Activated T-helper 1 cell treated with anti-CD3 and anti-CD28 coated beads, Interleukin-2, amount 50 U/mL, for 16 hours (primary cell): ENCODE measurements at regions not wholly inside any gene's neighbourhood (a gene's known extent, or its start where the extent isn't known, plus 50 kb on each side); places are given as distances from the start of the nearest gene placed in this dataset.

Source experiments
- DNase-seq, 2 donors: peaks; one replicate each; pipeline ENCODE4 v3.0.0-alpha.2; 2020; ENCODE audit warnings: low read depth in 1 of 2, low spot score in 1 of 2

DNA sequence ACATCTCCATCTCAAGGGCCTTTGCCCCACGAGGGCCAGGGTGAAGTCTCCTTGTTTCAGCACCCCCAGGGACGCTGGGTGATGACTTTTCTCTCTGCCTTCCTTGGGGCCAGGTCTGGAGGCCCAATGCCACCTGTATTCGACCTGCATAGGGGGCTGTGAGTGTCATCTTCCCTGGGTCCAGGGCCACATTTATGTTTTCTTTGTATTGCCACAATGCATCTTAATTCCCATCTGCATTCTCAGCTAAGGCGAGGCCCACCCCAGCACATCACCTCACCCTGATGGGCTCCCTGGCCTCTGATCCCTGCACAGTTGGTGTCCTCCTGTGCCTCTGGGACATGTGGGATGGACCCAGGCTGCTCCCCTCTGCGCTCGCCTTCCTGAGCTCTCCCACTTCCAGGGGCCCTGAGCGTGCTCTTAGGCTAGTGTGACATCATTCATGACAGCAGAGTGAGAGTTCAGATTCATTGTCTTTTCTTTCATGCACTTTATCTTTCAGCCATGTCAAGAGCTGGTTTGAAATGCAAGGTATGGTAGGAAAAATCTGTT, 122.0 kb upstream of the COPS8 start:
- no peak for DNase-seq

DNA sequence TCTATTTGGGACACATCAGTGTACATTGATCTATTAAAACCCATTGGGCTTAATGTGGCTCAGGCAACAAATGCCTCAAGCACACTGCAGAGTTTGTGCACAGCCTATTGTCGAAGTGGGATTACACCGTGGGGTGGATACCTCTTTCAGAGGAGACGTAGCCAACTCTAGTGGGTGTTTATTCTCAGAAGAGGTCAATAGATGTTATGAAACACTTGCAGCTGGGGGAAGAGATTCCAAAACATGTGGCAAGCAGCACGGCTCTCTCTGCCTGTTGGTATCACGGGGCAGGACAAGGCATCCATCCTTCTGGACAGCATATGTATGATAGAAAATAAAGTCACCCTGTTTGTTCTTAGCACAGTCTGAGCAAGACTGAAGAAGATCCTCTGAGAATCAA, 121.4 kb upstream of the COPS8 start:
- DNase-seq = no peak

DNA sequence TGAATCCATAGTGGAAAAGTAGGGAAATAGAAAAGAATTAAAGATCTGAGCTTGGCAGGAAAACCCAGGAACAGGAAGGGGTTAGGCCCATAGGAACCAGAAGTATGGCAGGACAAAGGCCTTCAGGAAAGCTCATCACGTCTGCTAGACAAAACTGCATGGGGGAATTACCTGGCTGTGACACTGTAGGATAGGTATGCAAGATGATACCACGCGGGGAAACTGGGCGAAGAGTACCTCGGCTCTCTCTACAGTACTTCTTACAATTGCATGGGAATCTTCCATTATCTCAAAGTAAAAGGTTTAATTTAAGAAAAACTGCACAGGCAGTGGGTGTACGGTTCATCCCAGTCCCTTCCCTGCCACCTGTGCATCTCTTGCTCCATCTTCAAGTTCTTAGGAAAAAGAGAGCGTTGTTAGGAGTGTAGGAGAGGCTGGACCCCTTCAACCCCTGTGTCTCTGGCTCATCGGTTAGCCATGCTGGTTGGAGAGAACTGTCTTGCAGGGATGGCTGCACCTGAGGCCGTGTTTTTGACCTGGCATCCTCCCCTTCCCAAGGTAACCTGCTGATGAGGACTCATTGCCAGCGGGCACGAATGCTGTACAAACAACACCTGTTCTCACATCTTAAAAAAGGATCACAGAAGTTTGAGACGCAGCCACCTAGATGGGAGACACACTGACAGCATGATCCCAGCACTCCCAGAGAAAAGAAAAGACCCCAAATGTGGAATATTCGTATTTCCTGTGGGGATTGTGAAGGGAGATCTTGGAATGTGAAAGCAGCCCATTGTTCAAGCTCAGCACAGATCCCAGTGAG, 120.5 kb upstream of the COPS8 start:
- no peak for DNase-seq

DNA sequence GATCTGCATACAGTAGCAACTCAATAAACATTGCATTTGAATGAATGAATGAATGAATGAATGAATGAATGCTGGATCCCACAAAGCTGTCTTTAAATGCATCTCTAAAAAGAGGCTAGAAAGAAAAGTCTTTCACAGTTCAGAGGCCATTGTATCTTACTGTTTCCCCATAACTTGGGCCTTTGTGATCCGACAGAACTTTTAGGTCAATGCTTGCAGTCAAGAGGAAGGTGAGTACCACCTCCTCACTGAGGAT, 119.9 kb upstream of the COPS8 start:
- no peak for DNase-seq

DNA sequence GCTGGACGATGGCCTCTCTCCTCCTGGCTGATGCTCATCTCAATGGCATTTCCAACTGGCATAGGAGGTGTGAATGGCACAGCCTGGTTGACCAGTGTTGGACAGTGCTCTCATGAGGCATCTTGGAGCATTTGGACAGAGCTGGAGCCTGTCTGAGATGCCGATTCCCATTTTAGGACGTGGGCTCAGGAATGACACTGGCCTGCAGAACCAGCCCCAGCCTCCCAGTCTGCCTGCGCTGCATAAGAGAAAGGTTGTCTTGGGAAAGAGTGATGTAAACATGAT, 118.2 kb upstream of the COPS8 start:
- DNase-seq = no peak

DNA sequence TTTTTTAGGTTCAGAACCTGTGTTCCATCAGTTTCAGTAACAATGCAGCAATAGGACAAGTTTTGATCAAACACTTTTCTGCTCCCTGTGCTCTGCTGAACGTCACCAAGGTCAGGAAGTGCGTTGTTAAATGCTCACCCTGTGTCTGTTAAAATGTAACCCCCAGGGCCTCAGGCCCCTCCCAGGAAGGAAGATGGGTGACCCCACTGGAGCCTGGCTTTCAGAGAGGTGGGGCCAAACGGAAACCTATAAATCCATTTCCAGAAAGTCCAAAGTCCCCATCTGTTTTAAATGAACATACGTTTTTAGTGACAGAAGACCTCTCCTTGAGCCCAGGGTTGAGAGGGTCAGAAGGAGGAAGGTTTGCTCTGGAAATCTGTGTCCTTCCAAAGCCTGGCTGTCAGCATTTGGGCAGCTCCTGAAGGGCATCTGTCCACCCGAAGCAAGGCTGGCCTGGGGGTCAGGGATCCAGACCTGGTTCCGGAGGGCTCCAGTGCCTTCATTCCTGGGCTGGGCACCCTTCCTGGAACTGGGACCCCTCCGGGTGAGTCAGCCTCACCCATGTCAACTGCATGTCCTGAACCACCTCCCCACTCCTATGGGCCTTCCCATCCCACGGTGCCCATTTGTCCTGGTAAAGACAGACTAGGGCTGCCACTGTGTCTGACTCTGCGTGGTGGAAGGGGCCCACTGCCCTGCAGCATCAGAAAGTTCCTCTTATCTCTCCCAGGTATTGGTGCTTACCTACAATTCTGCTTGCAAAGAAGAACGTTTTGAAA, 117.4 kb upstream of the COPS8 start:
- DNase-seq = no peak

DNA sequence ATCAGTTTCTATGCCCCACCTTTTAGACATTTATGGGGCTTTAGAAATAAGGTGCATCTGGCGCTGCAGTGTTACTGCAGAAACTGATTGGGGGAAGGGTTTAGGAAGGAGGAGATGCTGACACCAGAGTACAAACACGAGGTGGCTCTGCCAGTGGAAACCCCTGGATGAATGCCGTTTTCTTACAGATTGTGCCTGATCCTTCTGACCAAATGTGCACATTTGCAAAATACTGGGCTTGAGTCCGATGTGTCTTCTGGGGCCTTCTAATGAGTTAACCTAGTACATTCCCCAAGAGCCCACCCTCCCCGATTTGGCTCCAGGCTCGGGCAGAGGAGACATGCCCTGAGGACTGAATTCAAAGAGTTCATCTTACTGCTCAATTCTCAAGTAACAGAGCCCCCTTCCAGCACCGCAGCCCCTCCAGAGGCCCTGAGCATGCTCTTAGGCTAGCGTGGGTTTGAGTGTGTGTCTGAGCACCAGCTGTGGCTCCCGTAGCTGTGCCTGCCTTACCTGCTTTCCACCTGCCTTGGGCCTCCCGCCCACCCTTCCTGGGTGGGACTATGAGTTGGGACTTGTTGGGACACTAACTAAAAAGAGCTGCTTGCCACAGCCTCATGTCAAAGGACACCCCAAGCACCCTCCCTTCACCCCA, 116.7 kb upstream of the COPS8 start:
- DNase-seq = no peak

DNA sequence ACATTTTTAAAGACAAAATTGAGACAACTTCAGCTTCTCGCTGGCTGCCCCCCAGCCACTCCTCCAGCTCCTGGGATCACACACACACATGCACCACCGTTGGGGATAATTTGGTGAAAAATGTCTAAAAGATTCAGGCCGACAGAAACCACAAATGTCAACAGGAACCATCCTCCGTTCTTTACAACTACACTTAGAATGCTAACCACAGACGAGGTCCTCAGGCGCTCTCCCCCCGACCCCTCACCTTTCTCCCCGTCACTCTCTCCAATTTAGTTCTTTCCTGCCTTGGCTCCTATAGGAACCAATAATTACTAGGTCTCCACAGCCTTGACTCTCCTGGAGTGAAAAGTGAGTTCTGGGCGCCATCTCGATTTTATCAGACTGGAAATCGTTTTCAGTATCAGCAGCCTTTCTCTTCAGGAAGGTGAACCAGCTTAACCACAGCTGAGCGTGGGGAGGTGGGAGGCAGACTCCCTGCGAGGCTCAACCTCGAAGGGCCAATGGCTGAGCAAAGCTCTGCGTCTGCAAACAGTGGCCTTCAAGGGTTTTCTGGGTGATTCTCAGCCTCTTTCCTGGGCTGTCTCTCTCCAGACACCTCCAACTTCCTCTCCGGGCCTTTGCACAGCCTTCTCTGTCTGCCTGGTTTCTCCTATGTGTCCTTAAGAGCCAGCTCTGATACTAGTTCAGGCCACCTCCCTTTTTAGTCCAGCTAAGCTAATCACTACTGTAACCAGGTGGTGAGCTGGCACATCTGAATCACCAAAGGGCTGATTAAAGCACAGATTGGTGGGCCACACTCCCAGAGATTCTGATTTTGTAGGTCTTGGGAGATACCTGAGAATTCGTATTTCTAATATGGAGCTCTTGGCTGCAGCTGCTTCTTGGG, 115.7 kb upstream of the COPS8 start:
- peak in 1 of 2 donors; percentile 30 for DNase-seq

DNA sequence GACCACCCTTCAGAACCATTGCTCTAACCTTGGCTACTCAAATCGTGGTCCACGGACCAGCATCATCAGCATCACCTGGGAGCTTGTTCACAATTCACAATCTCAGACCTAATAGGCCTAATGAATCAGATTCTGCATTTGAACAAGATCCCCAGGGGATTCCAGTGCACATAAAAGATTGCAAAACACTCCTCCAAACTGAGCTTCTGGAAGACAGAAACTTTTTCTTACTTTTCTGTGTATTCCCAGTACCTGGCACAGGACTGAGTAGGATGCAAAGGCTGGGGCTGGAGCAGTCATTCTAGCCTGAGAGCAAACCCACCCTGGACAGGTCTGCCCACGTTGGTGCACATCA, 115.1 kb upstream of the COPS8 start:
- no peak for DNase-seq

DNA sequence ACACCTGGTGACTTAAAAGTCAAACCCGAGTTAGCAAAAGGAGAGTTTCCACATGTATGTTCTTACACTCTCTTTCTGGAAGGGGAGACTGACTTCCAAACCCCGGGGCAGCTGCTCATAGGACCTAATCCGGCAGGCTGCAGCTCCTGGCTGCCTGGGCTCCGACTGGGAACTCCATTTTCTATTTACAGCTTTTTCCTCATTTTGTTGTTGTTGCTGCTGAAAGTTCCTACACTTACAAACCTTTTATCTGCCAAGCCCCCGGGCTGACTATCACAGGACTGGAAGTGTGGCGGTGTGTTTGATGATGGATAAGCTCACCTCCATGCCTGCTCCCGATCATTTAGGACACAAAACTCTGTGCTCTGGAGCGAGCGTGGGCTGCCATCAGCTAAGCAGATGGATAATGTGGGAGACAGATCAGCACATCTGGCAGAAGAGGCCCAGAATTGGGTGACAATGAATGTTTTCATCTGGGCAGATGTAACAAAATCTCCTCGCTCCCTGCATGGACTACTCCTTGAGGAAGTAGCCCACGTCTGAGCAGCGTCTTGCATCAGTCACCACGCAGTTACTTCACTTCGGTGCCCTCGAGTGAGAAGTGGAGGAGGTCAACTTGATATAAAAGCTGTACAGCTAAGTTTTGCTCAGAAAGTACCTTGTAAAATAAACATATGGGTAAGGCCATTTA, 114.4 kb upstream of the COPS8 start:
- DNase-seq = no peak

DNA sequence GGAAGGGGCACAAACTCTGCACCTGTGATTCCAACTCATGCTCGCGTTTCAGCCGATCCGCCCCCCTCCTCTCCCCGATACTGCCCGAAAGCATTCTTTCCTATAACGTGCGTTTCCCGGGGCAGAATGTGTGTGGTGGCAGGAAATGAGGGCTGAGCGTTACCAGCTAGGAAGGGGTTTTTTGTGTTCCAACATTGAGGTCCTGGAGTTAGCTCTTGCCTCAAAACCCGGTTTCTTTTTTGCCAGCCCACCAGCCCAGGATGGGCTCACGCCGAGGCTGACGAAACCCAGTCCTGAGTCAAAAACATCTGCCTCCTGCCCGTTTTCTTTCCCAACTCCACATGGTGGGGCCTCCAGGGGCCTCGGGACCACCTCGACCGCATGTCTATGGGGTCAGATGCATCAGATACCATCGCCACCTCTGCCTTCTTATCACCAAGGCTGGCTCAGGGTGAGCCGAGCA, 113.7 kb upstream of the COPS8 start:
- DNase-seq = no peak

DNA sequence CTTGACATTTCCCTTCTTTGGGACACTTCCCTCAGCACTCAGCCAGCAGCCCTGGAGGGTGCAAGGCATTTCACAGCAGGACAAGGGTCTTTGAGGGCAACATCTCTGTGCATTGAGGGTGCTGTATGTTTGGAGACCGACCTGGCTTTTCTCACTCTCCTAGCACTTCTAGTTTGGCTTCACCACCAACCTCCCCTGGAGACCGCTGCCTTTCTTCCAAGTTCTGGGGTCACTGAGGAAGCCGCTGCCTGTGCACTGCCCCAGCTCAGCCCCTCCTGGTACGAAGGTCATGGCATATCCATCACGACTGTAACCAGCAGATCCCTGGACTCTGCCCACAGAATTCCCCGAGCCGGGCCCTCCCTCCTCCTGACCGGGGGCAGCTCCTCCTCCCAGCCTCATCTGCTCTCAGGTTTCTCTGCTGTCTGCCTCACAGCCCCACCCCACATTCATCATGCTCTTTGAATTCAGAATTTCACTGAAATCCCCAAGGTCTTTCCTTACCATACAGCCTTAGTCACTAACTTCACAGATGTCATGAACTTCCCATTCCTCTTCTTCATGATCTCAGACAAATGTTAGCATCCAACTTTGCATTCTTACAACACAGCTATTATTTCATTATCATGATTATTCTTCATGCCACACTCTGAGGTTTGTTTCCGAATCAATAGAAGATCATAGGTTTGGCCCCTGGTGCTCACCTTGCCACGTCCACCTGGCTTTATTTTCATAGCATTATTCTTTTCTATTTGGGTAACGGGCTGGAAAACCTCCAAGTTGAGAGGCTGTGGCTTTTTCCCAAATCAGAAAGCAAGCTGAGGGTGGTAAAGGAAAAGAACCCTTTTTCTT, 113.0 kb upstream of the COPS8 start:
- no peak for DNase-seq

DNA sequence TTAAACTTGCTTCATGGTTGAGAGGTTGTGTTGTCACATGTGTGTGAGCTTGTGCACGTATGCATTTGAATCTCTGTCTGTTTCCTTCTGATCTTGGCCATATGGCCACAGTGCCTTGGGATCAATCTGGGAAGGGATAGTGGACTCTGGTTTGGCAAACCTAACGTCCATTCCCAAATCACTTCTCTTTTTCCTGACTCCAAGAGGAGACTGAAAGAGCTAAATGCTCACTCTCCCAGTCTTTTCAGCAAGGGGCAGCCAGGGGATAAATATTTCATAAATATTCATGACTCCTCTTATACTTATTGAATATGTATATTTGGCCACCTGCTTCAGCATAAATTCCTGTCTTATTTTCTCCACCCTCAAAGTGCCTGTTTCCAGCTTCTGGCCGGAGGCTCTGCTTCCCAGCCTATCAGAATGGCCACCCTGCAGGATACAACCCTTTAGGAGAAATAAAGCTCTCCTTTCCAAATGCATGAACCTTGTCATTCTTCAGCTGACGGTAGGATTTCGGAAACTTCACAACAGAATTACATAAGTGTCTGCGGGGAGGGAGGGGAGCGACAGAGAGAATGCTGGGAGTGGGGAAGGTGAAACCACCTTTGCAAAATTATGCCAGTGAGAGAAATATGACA, 112.2 kb upstream of the COPS8 start:
- DNase-seq = no peak

DNA sequence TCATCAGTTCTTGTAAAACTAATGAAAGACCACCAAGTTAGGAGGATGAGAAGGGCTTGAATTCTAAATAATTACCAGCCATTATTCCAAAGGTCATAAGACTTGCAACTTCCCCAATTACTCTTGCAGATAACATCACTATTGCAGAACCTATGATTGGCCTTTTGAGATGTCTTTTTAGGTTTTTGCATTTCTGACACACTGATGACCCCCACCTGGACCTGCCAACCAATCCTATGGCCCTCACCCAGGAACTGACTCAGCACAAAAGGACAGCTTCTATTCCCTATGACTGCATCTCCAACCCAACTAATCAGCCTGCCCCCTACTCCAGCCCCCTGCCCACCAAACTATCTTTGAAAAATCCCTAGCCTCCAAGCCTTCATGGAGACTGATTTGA, 111.5 kb upstream of the COPS8 start:
- no peak for DNase-seq

DNA sequence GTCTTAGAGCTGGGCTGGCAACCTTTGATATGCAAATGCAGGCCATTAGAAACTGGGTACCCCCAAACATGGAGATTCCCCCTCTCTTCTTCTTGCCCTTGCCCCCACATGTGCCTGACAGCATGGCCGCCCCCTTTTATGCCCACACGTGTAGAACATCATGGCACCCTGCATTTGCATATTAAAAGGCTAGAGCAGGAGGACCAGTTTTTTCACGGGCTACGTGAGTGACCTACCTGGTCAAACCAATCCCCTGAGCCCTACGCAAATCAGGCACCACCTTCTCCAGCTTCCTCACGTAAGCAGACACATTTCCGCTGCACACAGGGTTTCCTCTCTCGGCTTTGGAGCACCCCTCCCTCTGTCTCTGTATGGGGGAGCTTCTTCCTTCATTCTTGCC, 110.9 kb upstream of the COPS8 start:
- DNase-seq = no peak

DNA sequence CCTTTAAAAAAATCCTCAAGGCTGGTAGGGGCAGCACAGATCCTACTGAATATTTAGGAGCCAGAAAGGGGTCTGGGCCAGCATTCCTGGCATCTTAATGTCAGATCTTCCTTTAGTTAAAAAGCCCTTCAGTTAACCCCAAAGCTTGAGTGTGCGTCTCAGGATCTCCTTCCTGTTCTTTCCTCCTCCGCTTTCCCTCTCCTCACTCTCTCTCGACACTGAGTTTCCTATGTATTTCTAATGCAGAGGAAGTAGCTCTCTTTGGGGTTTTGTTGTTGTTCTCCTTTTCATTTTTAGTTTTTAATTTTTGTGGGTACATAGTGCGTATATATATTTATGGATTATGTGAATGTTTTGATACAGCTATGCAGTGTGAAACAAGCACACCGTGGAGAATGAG, 109.9 kb upstream of the COPS8 start:
- DNase-seq = no peak

DNA sequence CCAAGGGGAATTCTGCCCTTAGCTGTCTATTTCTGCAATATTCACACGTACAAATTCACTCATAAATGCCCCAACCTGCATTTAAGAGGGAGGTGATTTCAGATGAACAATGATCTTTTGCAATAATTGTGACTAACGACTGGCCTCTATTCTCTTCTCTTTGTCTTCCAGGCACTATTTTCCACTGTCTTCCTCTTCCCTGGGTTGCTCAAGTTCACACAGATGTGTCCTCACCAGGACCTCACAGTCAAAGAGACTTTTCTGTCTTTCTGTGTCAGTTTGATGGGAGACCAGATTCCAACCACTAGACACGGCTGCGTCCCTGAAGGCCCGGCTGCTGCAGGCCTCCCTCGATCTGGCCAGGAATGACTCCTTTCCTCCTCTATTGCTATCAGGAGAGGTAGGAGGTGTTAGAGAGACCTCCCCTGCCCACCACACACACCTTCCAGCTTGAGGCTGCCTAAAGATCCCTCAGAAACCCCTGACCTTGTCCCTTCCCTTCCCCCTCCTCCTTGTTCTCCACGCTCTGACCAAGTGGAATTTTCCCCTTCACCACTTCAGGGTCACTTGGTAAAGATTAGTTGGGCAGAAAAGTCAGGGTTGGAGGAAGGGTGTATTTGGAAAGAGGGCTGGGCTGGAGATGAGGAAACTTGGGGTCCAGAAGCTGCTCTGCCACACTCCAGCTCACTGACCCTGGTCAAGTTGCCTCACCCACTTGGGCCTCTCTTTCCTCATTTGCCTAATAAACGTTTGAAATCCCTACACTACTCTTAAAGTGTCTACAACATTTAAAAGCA, 109.2 kb upstream of the COPS8 start:
- DNase-seq = no peak

DNA sequence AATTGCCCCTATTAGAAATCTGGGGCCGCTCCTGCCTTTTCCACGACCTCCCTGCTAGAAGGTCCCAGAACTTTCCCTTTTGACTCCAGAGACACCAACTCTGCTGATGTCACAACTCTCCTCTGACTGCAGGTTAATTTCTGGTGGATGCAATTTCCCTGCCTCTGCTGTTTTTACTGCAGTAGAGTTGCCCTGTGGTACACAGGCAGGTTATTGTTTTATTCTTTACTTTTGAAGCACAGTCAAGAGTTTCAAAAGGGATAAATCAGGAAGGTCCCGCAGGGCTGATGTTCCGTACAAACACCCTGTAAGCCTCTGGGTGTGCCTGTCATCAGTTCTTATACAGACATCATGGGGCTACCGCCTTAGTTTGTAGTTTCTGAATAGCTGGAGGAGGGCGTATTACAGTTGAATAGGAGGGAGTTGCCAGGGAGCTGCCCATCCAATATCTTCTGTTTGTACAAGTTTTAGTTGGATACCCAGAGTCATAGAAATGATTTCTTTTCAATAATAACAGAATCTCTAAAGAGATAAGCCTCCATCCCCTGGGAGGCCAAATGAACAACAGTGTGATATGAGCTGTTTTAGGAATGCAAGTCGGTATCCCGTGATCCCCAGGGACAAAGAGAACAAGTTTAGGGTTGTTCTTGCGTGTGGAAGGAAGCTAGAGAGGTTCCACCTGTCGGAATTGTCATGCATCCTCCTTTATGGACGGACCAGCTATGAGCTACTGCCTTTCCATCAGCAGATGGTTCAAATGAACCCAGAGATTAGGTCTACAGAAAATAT, 108.4 kb upstream of the COPS8 start:
- DNase-seq = no peak
